CD4-positive, alpha-beta T cell treated with Interleukin-17A for 1 hour (primary cell): ENCODE measurements at regions not wholly inside any gene's neighbourhood (a gene's known extent, or its start where the extent isn't known, plus 50 kb on each side); places are given as distances from the start of the nearest gene placed in this dataset.

Source experiments
- DNase-seq: peaks from one replicate; pipeline ENCODE4 v3.0.0-alpha.2; 2020

DNA sequence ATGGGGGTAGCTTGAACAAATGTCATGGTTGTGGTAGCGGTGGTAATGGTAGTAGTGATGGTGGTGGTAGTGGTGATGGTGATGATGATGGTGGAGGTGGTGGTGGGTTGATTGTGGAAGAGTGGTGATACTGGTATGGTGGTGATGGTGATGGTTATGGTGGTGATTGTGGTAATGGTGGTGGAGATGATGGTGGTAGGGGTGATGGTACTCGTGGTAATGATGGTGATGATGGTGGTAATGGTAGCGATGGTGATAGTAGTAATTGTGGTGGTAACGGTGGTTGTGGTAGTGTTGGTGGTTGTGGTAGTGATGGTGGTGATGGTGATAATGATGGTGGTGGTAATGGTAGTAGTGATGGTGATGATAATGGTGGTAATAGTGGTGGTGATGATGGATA, 65.7 kb upstream of the SDK1 start:
- no peak for DNase-seq

DNA sequence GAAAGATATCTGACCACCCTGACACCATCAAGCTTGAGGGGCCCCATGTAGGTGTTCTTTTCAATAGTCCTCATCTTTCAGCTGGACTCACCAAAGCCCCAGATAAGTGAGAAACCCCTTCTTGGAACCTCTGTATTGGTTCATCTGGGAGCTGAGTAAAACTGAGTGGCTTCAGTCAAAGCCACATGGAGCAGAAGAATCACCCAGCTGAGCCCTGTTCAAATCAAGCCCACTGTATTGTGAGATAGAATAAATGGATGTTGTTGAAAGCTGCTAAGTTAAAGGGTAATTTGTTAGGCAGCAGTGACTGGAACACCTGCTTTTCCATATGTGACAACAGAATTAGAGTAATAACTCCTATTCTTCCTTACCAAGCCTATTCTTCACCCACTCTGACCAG, 64.8 kb upstream of the SDK1 start:
- DNase-seq: no peak

- no peak for DNase-seq
Observed at GRCh38 chr7:3238525-3239210, 62.4 kb upstream of the SDK1 start.

- no peak for DNase-seq
Observed at GRCh38 chr7:3239291-3239691, 61.8 kb upstream of the SDK1 start.

DNA sequence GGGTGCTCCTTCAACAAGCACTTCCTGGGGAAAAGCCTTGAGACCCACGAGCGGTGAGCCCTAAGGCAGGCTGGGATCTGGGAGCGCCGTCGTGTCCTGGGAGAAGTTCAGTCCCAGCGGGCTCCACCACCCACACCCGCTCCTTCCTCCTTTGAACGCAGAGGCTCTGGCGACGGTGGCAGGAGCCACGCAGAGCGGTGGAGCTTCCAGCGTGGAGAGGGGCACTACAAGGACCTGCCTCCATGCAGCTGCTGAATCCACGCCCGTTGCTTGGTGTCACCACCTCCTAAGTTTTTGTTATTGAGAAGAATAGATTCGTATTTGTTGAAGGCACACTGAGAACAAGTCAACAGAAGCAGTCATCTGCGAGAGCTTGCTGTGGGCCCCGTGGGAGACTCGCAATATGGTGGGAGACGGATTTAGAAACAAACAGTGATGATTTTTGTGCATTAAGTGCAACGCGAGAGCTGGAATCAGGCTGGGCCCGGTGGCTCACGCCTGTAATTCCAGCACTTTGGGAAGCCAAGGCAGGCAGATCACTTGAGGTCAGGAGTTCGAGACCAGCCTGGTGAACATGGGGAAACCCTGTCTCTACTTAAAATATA, 60.1 kb upstream of the SDK1 start:
- DNase-seq: no peak

DNA sequence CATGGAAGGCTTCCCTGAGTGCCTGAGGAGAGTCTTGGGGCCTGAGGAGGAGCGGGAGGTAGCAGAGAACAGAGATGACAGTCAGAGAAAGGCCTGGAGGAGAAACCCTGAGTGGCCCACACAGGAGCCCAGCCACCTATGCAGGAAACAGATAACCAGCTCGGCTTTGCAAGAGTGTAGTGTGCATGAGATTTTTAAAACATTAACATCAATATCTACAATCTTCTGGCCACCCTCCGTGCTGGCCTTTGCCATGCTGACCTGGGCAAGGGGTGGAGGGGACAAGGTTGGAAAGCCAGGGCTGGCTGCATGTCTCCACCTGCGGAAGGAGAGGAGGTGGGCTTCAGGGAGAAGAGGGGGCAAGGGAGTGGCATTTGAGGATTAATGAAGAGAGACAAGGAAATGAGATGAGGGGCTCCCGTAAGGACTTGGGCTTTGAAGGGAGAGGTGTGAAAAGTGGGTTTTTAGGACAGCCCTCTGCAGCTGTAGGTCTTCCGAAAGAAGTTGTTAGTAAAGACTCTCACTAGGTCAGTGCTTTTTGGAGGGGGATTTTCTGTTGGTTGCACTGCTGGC, 59.3 kb upstream of the SDK1 start:
- DNase-seq: no peak

DNA sequence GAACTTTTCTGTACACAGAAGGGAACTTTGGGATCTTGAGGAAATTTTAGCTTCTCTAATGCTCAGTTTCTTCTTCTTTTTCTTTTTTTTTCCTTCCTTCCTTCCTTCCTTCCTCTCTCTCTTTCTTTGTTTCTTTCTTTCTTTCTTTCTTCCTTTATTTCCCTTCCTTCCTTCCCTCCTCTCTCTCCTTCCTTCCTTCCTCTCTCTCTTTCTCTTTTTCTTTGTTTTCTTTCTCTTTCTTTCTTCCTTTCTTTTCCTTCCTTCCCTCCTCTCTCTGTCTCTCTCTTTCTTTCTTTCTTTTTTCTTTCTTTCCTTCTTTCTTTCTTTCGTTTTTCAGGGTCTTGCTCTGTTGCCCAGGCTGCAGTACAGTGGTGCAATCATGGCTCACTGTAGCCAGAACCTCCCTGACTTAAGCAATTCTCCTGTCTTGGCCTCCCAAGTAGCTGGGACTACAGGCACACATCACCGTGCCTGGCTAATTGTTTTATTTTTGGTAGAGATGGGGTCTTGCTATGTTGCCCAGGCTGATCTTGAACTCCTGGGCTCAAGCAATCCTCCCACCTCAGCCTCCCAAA, 58.6 kb upstream of the SDK1 start:
- DNase-seq: no peak

GRCh38 chr7:3243256-3243655, 57.8 kb upstream of the SDK1 start:
- DNase-seq: no peak

DNA sequence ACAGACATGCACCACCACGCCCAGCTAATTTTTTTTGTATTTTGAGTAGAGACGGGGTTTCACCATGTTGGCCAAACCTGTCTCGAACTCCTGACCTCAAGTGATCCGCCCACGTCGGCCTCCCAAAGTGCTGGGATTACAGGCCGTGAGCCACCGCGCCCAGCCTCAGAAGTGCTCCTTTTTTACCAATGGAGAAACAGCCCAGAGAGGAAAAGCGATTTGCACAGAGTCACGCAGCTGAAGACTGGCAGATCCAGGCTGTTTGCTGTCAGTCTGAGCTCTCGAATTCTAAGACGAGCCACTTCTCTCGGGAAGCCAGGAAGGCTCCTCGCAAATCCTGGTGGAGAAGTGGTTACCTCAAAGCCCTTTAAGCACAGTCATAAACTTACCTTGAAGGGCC, 57.4 kb upstream of the SDK1 start:
- DNase-seq: no peak

DNA sequence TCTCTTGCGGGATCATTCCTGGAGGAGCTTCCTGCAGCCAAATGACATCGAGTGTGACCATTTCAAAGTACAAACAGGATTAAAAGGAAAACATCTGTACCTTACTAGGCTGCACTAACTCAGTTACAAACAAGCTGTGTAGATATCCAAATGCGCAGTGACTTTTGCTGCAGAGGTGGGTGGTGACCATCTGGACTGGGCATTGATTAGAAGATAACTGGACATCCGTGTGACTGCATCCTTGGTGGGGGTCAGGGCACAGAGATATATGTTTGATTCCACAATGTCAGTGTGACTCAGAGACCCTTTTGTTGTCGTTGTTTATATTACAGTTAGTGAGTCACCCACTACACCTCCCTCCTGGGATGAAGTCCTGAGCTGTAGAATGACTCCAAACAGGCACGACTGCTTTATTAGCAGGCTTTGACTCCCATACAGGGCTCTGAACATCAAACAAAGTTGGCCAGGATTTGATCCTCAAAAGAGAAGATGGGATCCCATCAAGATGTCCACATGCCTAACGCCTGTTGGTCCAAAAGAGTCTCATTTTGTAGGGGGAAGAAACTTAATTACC, 56.7 kb upstream of the SDK1 start:
- DNase-seq: no peak

DNA sequence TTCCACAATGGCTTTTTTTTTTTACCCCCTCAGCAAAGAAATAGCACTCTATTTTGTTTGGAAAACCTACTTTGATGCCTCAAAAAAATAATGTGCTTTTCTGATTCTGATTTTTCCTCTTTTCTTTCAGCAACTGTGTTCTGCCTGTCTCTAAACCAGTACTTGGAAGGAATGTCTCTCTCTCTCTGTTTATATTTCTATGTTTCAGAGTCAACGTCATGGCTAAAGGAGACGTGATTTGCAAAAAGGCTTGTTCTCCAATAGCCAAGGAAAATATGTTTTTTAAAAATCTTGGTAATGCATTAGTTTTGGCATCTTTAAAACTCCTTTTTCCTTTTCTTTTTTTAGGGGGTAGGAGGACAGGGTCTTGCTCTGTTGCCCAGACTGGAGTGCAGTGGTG, 56.0 kb upstream of the SDK1 start:
- no peak for DNase-seq

- DNase-seq: no peak
Observed at GRCh38 chr7:3245721-3246120, 55.3 kb upstream of the SDK1 start.

GRCh38 chr7:3246127-3246526, 54.9 kb upstream of the SDK1 start:
- no peak for DNase-seq

DNA sequence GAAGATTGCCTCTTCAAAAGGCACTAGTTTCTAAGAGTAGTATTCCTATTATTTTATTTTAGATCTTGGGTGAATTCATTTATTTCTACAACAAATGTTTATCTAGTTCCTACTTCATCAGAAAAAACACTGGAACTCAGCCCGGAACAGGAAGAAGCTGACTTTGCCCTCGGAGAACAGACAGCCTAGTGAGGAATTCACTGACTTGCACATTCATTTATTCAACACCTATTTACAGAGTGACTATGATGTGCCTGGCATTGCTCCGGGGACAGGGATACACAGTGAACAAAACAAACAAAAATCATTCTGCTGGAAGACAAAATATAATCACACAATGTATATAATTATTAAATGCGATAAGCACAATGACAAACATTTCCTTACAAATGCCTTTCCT, 54.4 kb upstream of the SDK1 start:
- DNase-seq: no peak

DNA sequence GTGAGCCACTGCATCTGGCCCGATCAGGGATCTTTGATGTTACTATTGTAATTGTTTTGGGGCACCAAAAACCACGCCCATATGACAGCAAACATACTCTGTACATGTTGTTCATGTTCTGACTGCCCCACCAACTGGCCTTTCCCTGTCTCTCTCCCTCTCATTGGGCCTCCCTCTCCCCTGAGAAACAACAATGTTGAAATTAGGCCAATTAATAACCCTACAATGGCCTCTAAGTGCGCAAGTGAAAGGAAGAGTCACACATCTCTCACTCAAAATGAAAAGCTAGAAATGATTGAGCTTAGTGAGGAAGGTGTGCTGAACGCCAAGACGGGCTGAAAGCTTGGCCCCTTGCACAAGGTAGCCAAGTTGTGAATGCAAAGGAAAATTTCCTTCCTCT, 50.3 kb upstream of the SDK1 start:
- no peak for DNase-seq
